EL (cell line): ENCODE measurements at regions not wholly inside any gene's neighbourhood (a gene's known extent, or its start where the extent isn't known, plus 50 kb on each side); places are given as distances from the start of the nearest gene placed in this dataset.
A peak's percentile ranks its signal among the peaks of the same experiment; 100 is the strongest.
"Not testable (repeated sequence)": the region's sequence is repeated elsewhere in the genome, so short reads cannot be mapped to it uniquely, and the experiment has no call there.

ENCODE experiments used
- DNase-seq: peaks from one replicate; pipeline ENCODE4 v3.0.0-alpha.2; 2016

DNA sequence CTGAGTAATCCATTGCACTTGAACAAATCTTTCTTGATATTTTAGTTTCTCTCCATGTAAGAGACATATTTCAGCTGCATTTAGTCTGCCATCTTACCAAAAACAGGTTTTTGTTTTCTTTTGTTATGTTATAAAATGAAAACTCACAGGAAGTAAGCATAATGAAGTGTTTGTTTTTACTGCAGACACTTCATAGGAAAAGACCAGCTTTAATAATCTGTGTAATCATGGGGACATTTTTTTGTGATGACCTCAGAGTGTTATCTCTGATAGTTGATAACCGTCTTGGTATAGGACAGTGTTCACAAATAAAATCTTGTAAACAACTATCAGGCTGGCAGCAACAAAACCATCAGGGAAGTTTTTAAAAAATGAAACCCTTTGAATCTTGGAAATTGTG, 266.2 kb upstream of the OR4E1 start:
- DNase-seq, result no peak

DNA sequence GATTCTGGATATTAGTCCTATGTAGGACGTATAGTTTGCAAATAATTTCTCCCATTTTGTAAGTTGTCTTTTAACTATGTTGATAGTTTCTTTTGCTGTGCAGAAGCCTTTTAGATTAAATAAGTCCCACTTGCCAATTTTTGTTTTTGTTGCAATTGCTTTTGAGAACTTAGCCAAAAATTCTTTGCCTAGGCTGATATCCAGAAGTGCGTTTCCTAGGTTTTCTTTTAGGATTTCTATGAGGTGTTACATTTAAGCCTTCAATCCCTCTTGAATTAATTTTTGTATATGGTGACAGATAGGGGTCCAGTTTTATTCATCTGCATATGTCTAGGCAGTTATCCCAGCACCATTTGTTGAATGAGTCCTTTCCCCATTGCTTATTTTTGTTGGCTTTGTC, 264.4 kb upstream of the OR4E1 start:
- DNase-seq, result no peak

GRCh38 chr14:21933681-21934080, 260.1 kb upstream of the OR4E1 start:
- no peak for DNase-seq

DNA sequence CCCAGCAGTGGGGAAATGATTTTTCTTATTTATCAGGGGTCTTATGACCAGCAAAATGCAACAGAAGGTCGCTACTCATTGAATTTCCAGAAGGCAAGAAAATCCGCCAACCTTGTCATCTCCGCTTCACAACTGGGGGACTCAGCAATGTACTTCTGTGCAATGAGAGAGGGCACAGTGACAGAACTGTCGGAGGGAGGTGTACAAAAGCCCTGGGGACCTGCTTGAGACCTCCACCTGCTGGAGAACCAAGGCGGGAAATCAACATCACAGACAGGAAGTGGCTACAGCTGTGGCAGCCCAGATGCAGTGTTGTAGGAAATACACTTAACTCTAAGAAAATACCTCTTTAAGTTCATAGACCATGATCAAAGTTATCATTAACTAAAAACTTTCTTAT, 250.9 kb upstream of the OR4E1 start:
- no peak for DNase-seq

- no peak for DNase-seq
Observed at GRCh38 chr14:21923820-21924219, 250.2 kb upstream of the OR4E1 start.

DNA sequence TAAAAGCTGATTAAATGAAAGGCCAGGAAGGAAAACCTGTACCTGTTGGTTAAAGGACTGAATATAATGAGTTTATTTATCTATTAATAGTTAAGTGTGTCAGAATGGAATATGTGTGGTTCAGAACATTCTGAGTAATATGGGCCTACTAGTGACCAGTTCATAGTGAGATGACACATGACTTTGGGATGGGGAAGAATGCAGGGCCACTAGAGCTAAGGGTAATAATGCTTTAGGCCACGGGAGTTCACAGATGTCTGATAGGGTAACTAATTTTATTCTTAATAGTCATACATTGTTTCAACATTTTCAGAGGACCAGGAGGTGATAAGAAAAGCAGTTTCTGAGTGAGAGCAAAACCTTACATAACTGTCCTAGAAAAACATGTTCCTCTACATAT, 247.8 kb upstream of the OR4E1 start:
- DNase-seq, result no peak

GRCh38 chr14:21917699-21918436, 244.2 kb upstream of the OR4E1 start:
- peak; percentile 37 for DNase-seq

GRCh38 chr14:21915826-21916225, 242.2 kb upstream of the OR4E1 start:
- DNase-seq, result no peak

DNA sequence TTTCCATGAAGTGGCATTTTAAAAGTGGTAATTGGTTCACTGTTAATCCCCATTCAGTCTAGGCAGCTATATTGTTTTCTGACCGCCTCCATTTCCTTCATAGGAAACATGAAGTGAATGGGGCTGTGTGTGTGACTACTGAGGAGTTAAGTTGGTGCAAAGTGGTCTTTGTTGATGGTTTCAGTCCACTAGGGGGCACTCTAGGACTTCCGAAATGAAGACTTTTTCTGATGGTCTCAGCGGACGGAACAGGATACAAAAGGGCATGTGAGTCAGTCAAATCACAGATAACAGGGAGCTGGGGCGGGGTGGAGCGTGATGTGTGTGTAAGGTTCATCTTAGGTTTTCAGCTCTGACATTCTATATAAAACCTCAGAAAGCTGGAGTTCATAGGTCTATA, 240.1 kb upstream of the OR4E1 start:
- peak; percentile 59 for DNase-seq

- DNase-seq, result no peak
Observed at GRCh38 chr14:21912367-21912766, 238.7 kb upstream of the OR4E1 start.

DNA sequence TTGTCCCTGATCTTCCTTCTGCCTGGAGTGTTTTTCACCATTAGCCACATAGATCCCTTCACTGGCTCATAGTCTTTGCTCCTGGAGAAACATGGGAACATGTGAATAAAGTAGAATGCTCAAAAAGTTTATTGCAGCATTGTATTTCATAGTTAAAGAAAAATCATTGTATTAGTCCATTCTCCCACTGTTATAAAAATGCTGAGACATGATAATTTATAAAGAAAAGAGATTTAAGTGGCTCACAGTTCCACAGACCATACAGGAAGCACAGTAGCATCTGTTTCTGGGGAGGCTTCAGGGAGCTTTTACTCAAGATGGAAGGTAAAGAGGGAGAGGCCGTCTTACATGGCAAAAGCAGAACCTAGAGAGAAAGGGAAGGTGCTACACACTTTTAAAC, 238.3 kb upstream of the OR4E1 start:
- no peak for DNase-seq

DNA sequence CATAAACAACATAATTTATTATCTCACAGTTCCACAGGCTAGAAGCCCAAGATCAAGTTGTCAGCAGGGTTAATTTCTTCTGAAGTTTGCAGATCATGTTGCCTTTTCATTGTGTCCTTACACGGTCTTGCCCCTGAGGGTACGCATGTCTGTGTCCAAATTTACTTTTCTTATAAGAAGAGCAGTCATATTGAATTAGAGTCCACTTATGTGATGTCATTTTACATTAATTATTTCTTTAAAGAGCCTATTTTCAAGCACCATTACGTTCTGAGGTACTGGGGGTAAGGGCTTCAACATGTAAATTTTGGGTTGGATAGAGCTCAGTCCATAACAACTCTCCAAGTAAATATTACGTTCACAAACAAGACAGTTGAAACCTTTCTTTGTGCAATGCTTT, 236.6 kb upstream of the OR4E1 start:
- DNase-seq, result no peak

GRCh38 chr14:21902561-21903181, 229.1 kb upstream of the OR4E1 start:
- no peak for DNase-seq

DNA sequence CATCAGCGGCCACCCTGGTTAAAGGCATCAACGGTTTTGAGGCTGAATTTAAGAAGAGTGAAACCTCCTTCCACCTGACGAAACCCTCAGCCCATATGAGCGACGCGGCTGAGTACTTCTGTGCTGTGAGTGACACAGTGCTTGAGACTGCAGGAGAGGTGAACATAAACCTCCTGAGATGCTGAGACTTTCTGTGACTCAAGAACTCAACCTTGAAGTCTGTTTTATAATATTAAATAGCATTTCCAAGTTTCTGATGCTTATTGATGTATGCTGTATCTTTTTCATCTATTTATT, 221.2 kb upstream of the OR4E1 start:
- not testable (repeated sequence) for DNase-seq

DNA sequence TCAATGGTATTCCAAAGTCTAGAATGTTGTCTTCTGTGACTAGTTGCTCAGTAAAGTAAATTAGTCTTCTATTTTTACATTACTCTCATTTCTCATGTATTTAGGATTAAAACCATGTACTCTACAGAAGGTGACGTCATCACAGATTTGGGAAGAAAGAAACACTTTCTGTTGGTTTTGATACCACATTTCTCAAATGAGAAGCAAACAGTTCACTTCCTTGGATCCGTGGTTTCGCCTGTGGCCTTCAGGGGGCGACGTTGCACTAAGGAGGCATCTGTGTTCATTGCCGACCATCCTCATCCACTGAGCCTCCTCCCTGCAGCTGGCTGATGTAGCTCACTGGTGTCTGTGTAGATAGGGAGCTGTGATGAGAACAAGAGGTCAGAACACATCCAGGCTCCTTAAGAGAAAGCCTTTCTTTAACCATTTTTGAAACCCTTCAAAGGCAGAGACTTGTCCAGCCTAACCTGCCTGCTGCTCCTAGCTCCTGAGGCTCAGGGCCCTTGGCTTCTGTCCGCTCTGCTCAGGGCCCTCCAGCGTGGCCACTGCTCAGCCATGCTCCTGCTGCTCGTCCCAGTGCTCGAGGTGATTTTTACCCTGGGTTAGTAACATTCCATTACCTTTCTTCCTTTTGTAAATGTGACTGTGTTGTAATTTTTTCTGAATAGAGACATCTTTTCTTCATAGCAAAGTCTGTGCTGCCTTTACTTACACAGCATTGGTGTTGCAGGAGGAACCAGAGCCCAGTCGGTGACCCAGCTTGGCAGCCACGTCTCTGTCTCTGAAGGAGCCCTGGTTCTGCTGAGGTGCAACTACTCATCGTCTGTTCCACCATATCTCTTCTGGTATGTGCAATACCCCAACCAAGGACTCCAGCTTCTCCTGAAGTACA, 220.6 kb upstream of the OR4E1 start:
- peak; percentile 1 for DNase-seq

GRCh38 chr14:21891921-21892320, 218.3 kb upstream of the OR4E1 start:
- DNase-seq, result no peak

- DNase-seq, result no peak
Observed at GRCh38 chr14:21884995-21885394, 211.4 kb upstream of the OR4E1 start.

- no peak for DNase-seq
Observed at GRCh38 chr14:21882226-21882625, 208.6 kb upstream of the OR4E1 start.

- DNase-seq, result no peak
Observed at GRCh38 chr14:21880918-21881317, 207.3 kb upstream of the OR4E1 start.

GRCh38 chr14:21875791-21876190, 202.2 kb upstream of the OR4E1 start:
- DNase-seq, result no peak

DNA sequence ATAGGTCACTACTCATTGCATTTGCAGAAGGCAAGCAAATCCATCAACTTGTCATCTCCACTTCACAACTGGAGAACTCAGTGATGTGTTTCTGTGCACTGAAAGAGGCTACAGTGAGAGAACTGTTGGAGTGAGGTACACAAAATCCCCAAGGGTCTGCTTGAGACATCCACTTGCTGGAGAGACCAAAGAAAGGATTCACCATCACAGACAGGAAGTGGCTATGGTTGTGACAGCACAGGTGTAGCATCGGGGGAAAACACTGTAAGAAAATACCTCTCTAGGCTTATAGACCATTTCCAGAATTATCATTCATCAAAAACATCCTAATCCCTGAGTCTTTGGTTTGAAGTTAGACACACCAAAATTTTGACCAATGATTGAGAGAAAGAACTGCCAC, 201.3 kb upstream of the OR4E1 start:
- no peak for DNase-seq

DNA sequence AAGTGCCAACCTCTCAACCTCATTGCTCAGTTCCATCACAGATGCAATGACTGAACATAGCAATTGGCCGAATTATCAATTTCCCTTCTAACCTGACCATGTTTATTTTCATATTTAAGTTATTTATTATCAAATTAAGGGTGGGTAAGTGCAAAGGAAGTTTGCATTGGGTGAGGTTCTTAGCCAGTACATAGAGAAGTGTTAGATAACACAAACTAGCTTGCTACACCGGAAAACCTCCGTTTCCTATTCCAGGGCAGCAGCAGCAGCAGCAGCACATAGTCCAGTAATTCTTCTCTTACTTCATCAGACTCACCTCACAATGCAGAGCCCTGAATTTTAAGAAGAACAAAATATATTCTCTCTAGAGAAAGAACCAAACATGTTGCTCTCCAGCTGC, 200.5 kb upstream of the OR4E1 start:
- no peak for DNase-seq

DNA sequence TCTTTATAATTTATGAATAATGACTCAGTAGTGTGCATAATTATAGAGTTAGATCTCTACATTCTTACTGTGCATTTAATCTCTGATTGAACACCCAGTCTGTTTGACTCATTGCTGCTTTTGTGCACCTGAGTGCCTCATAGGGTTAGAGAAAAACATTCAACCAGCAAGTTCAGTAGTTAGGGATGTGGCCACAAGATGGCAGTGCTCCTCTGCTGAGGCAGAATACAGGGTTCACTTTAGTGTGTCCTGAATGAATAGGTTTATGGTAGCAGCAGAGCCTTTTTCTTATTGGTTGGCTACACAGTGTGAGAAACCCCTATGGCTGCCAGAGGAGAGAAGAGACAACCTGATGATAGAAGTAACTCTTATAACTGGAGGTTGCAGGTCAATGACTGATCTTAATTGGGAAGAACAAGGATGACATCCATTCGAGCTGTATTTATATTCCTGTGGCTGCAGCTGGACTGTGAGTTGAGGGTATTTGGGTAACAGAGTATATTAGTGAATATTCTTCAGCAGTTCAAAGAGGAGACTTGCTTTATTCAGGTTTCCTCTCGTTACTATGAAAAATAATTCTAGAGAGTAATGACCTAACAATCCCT, 194.9 kb upstream of the OR4E1 start:
- DNase-seq, result peak; percentile 30

- peak; percentile 16 for DNase-seq
Observed at GRCh38 chr14:21867541-21867940, 193.9 kb upstream of the OR4E1 start.
